ENCODE measurements at regions not wholly inside any gene's neighbourhood (a gene's known extent, or its start where the extent isn't known, plus 50 kb on each side); places are given as distances from the start of the nearest gene placed in this dataset.

DNA sequence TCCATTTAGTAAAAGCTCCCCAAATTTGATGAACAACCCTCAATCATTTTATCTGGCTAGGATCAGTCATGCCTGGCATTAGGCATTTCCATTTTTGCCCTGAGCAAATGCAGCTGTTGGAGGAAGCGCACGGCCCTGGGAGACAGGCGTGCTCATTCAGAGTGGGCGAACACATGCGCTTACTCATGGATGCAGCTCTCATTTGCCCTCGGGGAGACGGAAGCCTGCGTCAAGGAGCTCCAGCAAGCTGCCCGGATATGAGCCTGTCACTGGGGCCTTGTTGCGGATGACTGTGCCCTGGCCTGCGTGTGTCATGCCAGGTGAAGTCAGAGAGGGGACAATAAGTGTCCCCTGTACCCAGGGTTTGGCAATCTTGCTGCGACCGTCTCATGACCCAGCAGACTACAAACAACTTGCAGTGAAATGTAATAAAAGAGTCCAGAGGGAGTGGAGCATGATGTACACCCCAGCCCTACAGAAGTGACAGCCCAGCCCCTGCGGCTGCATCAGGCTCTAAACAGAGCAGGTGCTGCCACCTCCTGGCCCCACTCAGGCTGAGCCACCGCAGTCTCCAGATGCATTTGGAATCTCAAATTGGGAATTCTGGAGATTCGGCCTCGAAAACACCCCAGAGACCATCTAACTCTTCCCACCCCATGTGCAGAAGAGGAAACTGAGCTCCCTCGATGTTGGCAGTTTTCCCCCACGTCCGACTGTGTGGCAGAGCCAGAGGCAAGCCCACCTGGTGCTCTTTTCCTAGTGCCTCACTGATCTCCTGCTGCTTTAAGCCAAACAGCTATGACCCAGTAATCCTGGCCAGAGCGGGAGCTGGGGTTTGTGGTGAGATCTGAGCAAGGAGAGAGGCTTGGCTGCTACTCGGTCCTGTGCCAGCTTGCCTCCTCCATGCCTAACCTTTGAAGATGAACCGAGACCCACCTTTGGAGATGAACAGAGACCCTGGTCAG lies 105.0 kb upstream of the ALK start:
- no peak overlapping the region for H3K4me3 ChIP-seq
- no peaks in the 10 kb centered on the region for H3K27me3 ChIP-seq
- H3K36me3 ChIP-seq, result no peaks in the 10 kb centered on the region
- peaks cover 18% of the 10 kb centered on the region for H3K4me1 ChIP-seq
- TF ChIP-seq Cebpa-rat (IDR thresholded peaks at IDR 0.05), result no peak
- no peak overlapping the region for H3K27ac ChIP-seq
- H3K9me3 ChIP-seq, result no peaks in the 10 kb centered on the region
- H4K20me1 ChIP-seq, result no peaks in the 10 kb centered on the region
- no peak overlapping the region for H3K9ac ChIP-seq
- no peak overlapping the region for H3K4me2 ChIP-seq

GRCh38 chr2:30029804-30030203 lies 108.4 kb upstream of the ALK start:
- H3K4me1 ChIP-seq, result no peaks in the 10 kb centered on the region
- H4K20me1 ChIP-seq, result no peaks in the 10 kb centered on the region
- H3K36me3 ChIP-seq, result no peaks in the 10 kb centered on the region
- H3K9me3 ChIP-seq, result no peaks in the 10 kb centered on the region
- TF ChIP-seq Cebpa-rat (IDR thresholded peaks at IDR 0.05), result no peak
- H3K27me3 ChIP-seq, result no peaks in the 10 kb centered on the region
- no peak overlapping the region for H3K4me2 ChIP-seq
- H3K4me3 ChIP-seq, result no peak overlapping the region
- no peak overlapping the region for H3K27ac ChIP-seq
- no peak overlapping the region for H3K9ac ChIP-seq

DNA sequence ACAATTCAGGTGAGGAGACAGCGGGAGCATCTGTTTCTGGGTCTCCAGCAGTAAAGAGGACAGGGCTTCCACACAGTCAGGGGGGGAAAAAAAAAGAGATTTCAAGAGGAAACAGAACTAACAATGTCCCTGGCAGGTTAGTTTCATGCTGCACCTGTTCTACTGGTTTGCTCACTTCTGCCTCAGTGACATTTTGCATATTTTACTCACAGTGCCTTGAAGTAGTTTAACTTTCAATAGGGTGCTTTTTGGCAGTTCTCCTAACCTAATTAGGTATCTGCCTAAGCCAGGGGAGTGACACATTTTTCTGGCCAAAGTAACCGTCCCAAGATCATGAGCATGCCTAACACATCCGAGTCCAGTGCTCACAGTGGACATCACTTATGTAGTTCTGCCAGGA lies 109.0 kb upstream of the ALK start:
- no peaks in the 10 kb centered on the region for H4K20me1 ChIP-seq
- H3K4me1 ChIP-seq, result no peaks in the 10 kb centered on the region
- H3K27me3 ChIP-seq, result no peaks in the 10 kb centered on the region
- H3K36me3 ChIP-seq, result no peaks in the 10 kb centered on the region
- no peak overlapping the region for H3K4me2 ChIP-seq
- H3K9ac ChIP-seq, result no peak overlapping the region
- H3K27ac ChIP-seq, result no peak overlapping the region
- H3K9me3 ChIP-seq, result no peaks in the 10 kb centered on the region
- H3K4me3 ChIP-seq, result no peak overlapping the region
- TF ChIP-seq Cebpa-rat (IDR thresholded peaks at IDR 0.05), result no peak

DNA sequence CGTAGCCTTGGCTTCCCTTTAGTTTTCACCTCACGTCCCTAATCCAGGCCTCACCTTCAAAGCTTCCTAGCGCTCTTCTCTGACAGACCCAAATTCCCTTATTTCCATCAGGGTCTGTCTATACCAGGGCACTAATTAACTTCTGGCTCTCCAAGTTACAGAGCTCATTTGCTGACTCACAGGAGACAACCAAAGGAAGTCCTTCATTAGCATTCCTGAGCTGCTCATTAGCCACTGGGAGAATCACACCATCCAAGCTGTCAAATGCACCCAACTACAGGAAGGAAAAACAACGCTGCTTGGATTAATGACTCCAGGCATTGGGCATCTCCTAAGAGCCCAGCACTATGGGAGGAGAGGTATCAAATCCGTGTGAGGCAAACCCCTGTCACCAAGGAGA lies 109.8 kb upstream of the ALK start:
- Histone ChIP-seq H3K36me3 (no peaks in the 10 kb centered on the region), H3K4me3 (no peak overlapping the region), H3K27ac (no peak overlapping the region), H3K4me1 (no peaks in the 10 kb centered on the region), H3K9ac (no peak overlapping the region), H3K9me3 (no peaks in the 10 kb centered on the region), H4K20me1 (no peaks in the 10 kb centered on the region), H3K27me3 (no peaks in the 10 kb centered on the region), H3K4me2 (no peak overlapping the region)
- TF ChIP-seq Cebpa-rat (IDR thresholded peaks at IDR 0.05), result no peak

DNA sequence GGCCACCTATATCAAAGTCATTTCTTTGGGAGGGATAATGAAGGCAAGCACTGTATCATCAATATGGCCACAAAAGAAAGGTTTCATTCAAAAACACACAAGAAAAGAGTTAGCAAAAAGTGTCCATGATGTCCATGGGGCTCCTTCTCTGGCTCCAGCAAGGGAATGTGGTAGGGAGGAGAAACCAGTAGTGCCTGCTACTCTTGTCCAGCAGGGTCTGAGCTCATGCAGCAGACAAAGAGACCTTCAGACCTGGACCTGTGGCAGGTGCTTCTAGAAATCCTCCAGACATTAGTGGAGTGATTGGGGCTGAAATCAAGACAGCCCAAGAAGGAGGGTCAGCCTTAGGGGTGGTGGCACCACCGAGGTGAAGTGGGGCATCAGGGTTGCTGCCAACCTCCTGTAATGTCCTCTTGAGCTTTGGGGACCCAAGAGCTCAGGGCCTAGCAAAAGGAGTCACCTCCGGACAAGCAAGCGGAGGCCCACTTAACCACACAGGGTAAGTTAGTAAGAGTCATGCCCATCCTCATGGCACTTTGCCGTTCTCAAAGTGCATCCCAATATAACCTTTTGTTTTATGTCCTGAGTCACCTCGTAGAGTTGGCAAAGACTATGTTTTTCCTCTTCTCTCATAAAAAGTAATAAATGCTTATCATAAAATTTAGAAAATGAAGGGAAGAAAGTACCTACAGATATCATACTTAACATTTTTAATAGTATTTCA lies 112.6 kb upstream of the YPEL5 start:
- Histone ChIP-seq H3K27ac (no peak overlapping the region), H3K4me3 (no peak overlapping the region), H3K4me1 (no peaks in the 10 kb centered on the region), H3K36me3 (no peaks in the 10 kb centered on the region), H3K9me3 (no peaks in the 10 kb centered on the region), H3K27me3 (no peaks in the 10 kb centered on the region), H3K9ac (no peak overlapping the region), H3K4me2 (no peak overlapping the region), H4K20me1 (no peaks in the 10 kb centered on the region)
- TF ChIP-seq Cebpa-rat (IDR thresholded peaks at IDR 0.05), result no peak

GRCh38 chr2:30037016-30037415 lies 109.8 kb upstream of the YPEL5 start:
- Histone ChIP-seq H3K27ac (no peak overlapping the region), H3K9ac (no peak overlapping the region), H4K20me1 (no peaks in the 10 kb centered on the region), H3K4me2 (no peak overlapping the region), H3K4me3 (no peak overlapping the region), H3K27me3 (no peaks in the 10 kb centered on the region), H3K36me3 (no peaks in the 10 kb centered on the region), H3K9me3 (no peaks in the 10 kb centered on the region), H3K4me1 (no peaks in the 10 kb centered on the region)
- no peak for TF ChIP-seq Cebpa-rat (IDR thresholded peaks at IDR 0.05)

DNA sequence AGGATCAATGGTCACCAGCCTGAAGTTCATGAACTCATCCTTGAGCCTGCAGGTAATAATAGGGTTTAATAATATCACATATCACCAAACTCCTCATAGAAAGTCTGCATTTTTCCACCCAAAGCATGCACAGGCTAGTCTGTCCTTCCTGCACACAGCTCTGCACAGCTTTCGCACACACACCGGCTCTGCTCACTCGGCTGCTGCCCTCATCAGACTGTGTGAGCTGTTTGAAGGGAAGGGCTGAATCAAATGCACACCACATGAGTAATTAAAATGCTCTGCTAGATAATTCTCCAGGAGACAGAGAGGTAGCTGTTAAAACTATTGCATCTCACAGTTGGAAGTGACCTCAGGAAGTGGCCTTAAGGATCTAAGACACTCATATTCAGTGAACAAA lies 108.4 kb upstream of the YPEL5 start:
- TF ChIP-seq Cebpa-rat (IDR thresholded peaks at IDR 0.05), result no peak
- no peak overlapping the region for H3K9ac ChIP-seq
- H4K20me1 ChIP-seq, result no peaks in the 10 kb centered on the region
- no peak overlapping the region for H3K4me3 ChIP-seq
- H3K4me2 ChIP-seq, result no peak overlapping the region
- H3K27ac ChIP-seq, result no peak overlapping the region
- no peaks in the 10 kb centered on the region for H3K27me3 ChIP-seq
- H3K4me1 ChIP-seq, result no peaks in the 10 kb centered on the region
- H3K36me3 ChIP-seq, result no peaks in the 10 kb centered on the region
- H3K9me3 ChIP-seq, result no peaks in the 10 kb centered on the region

- Histone ChIP-seq H3K4me2 (no peak overlapping the region), H4K20me1 (no peaks in the 10 kb centered on the region), H3K4me1 (no peaks in the 10 kb centered on the region), H3K9ac (no peak overlapping the region), H3K27me3 (no peaks in the 10 kb centered on the region), H3K4me3 (no peak overlapping the region), H3K36me3 (no peaks in the 10 kb centered on the region), H3K27ac (no peak overlapping the region), H3K9me3 (no peaks in the 10 kb centered on the region)
- TF ChIP-seq Cebpa-rat (IDR thresholded peaks at IDR 0.05), result no peak
These were observed 107.7 kb upstream of the YPEL5 start for GRCh38 chr2:30039101-30039500.

- Histone ChIP-seq H3K4me1 (no peaks in the 10 kb centered on the region), H3K9me3 (no peaks in the 10 kb centered on the region), H3K4me3 (no peak overlapping the region), H3K27ac (no peak overlapping the region), H4K20me1 (no peaks in the 10 kb centered on the region), H3K27me3 (no peaks in the 10 kb centered on the region), H3K9ac (no peak overlapping the region), H3K36me3 (no peaks in the 10 kb centered on the region), H3K4me2 (no peak overlapping the region)
- TF ChIP-seq Cebpa-rat (IDR thresholded peaks at IDR 0.05), result no peak
These were observed 106.7 kb upstream of the YPEL5 start for GRCh38 chr2:30040147-30040546.

DNA sequence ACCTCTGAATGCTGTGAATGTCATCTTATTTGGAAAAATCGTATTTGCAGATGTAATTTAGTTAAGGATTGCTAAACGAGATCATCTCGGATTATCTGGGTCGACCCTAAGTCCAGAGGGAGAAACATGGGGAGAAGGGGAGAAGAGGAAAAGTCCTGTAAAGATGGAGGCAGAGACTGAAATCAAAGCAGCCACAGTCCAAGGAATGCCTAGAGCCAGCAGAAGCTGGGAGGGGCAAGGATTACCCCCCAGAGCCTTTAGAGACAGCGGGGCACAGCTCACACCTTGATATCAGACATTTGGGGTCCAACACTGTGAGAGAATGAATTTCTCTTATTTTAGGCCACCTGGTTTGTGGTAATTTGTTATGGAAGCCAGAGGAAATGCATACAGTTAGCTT lies 104.9 kb upstream of the YPEL5 start:
- no peaks in the 10 kb centered on the region for H3K4me1 ChIP-seq
- no peaks in the 10 kb centered on the region for H3K9me3 ChIP-seq
- no peaks in the 10 kb centered on the region for H3K27me3 ChIP-seq
- no peaks in the 10 kb centered on the region for H4K20me1 ChIP-seq
- H3K36me3 ChIP-seq, result no peaks in the 10 kb centered on the region
- H3K4me3 ChIP-seq, result no peak overlapping the region
- no peak for TF ChIP-seq Cebpa-rat (IDR thresholded peaks at IDR 0.05)
- no peak overlapping the region for H3K9ac ChIP-seq
- H3K4me2 ChIP-seq, result no peak overlapping the region
- no peak overlapping the region for H3K27ac ChIP-seq

Measured in BLaER1 (cell line).